Suprapubic skin (tissue), 4 donors: ENCODE measurements at regions not wholly inside any gene's neighbourhood (a gene's known extent, or its start where the extent isn't known, plus 50 kb on each side); places are given as distances from the start of the nearest gene placed in this dataset.

Experiments
- CTCF ChIP-seq, 2 donors: fragments of 200-600 bp in 1 of 2; fragments of 450-650 bp in 1 of 2; sonication (generic) in 1 of 2; IDR thresholded peaks; one replicate each; pipeline ENCODE4 v1.5.1; 2016 to 2019; ENCODE audit warnings: antibody characterized with exemption in 2 of 2, mild to moderate bottlenecking in 1 of 2, moderate library complexity in 1 of 2
- POLR2A ChIP-seq, 2 donors: fragments of 450-650 bp; IDR thresholded peaks; one replicate each; pipeline ENCODE4 v1.6.1; 2017; ENCODE audit warnings: antibody characterized with exemption in 2 of 2, mild to moderate bottlenecking in 2 of 2, moderate library complexity in 2 of 2
- POLR2AphosphoS5 ChIP-seq, 3 donors: sonication (generic); formaldehyde crosslinking; IDR thresholded peaks; one replicate each; pipeline ENCODE4 v1.6.1; 2017; ENCODE audit warnings: antibody characterized with exemption in 3 of 3

DNA sequence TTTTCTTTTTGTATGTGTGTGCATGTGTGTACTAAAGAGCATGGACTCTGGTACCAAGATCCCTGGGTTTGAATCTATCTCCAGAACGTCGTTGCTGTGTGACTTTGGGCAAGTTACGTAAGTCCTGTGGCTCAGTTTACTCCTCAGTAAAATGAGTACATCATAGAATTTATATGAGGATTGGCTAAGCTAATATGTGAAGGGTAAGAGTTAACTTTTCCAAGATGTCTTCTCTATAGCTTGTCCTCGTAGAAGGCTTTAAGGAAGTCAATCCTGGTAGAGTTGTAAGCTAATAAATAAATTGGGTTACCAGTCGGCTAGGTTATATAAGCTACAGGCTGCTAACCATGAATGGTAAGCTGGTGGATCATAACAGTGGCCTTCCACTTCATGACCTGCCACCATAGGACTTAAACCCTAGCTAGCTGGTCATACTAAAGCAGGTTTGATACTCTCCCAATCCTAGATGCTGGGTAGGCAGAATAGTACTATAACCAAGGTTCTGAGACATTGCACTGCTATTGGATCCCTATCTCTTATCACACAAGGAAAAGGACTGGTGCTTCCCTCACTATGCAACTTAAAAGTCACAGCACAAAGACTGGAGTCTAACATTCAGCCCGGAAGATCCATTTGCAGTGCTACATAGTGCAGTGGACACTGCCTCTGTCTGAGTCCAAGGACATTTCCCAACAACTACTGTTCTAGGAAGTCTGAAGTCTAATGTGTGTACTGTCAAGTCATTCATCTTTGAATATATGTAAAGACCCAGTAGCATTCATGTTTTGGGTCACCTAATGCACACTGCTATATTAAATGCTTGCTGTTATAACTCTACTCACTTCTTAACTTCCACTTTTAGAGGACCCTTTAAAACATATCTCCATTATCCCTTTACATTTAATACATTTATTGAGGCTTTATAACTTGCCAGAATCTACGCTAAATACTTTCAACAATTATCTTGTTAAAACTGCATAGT is 156.2 kb downstream of the CRPPA start:
- TF ChIP-seq POLR2A (IDR thresholded peaks at IDR 0.05) (no peak), CTCF (IDR thresholded peaks at IDR 0.05) (no peak), POLR2AphosphoS5 (IDR thresholded peaks at IDR 0.05) (no peak)
